H1 (cell line): ENCODE measurements at regions not wholly inside any gene's neighbourhood (a gene's known extent, or its start where the extent isn't known, plus 50 kb on each side); places are given as distances from the start of the nearest gene placed in this dataset.
A peak's percentile ranks its signal among the peaks of the same experiment; 100 is the strongest.

Experiments
- CTCF ChIA-PET: fragments of 300-600 bp; sonication (Branson Sonifier 250); formaldehyde crosslinking; loops from one replicate; lab custom pipeline; 2021; ENCODE audit not compliant: partially characterized antibody; lab: Charles Lee
- POLR2A ChIA-PET: fragments of 300-600 bp; sonication (Branson Sonifier 250); formaldehyde crosslinking; loops from one replicate; lab custom pipeline; 2021; ENCODE audit warnings: inconsistent platforms; ENCODE audit not compliant: partially characterized antibody; lab: Charles Lee
- DNase-seq, 2 experiments: peaks; one replicate each; pipeline versions ENCODE4 v3.0.0 to v3.0.0-alpha.2; 2010 to 2022; ENCODE audit warnings: low spot score in 2 of 2, low read depth in 1 of 2, mixed read lengths in 1 of 2
- FAIRE-seq: peaks from 2 replicates; lab custom pipeline; 2011; peaks lifted over from hg19 to GRCh38; lab: Jason Lieb, UNC
- H2AFZ ChIP-seq: 2 replicates; pipeline ENCODE4 v1.8.1; 2012; ENCODE audit warnings: low read length, inconsistent platforms
- H2AK5ac ChIP-seq: 2 replicates; pipeline ENCODE4 v1.6.1; 2013; ENCODE audit warnings: low read depth, low read length
- H2BK120ac ChIP-seq: replicated peaks from 2 replicates; pipeline ENCODE3; 2013; ENCODE audit warnings: low read depth, low read length, inconsistent platforms
- H2BK12ac ChIP-seq: 2 replicates; pipeline ENCODE4 v1.6.1; 2013; ENCODE audit warnings: low read depth, low read length
- H2BK15ac ChIP-seq: 2 replicates; pipeline ENCODE4 v1.6.1; 2013; ENCODE audit warnings: low read length
- H2BK20ac ChIP-seq: 2 replicates; pipeline ENCODE4 v1.6.1; 2013; ENCODE audit warnings: low read length
- H2BK5ac ChIP-seq: 2 replicates; pipeline ENCODE4 v1.6.1; 2013; ENCODE audit warnings: low read depth, low read length
- H3K14ac ChIP-seq: 2 replicates; pipeline ENCODE4 v1.6.1; 2013; ENCODE audit warnings: inconsistent platforms; ENCODE audit not compliant: insufficient read length
- H3K18ac ChIP-seq: 2 replicates; pipeline ENCODE4 v1.6.1; 2013; ENCODE audit warnings: low read length; ENCODE audit errors: extremely low read depth
- H3K23ac ChIP-seq: 2 replicates; pipeline ENCODE4 v1.6.1; 2013; ENCODE audit warnings: inconsistent platforms; ENCODE audit not compliant: insufficient read length
- H3K23me2 ChIP-seq: 2 replicates; pipeline ENCODE4 v1.6.1; 2013; ENCODE audit warnings: low read depth, low read length
- H3K27ac ChIP-seq: 2 replicates; pipeline ENCODE4 v1.6.1; 2011; ENCODE audit warnings: low read depth, low read length, inconsistent platforms
- H3K27me3 ChIP-seq, 4 experiments: replicated peaks in 1 of 4; 1 replicate in 1 of 4; 2 replicates in 3 of 4; pipeline versions ENCODE4 v1.6.1 to v1.8.1; 2011 to 2013; ENCODE audit warnings: low read length in 3 of 4, mild to moderate bottlenecking in 3 of 4, inconsistent platforms in 2 of 4, mixed read lengths in 2 of 4, moderate library complexity in 1 of 4; ENCODE audit not compliant: control insufficient read depth in 3 of 4, insufficient read depth in 3 of 4; ENCODE audit errors: extremely low read depth in 1 of 4
- H3K36me3 ChIP-seq, 4 experiments: 2 replicates each; pipeline versions ENCODE4 v1.6.1 to v1.8.1; 2011 to 2013; ENCODE audit warnings: mild to moderate bottlenecking in 4 of 4, low read length in 3 of 4, moderate library complexity in 2 of 4, control low read depth in 1 of 4, inconsistent platforms in 1 of 4; ENCODE audit not compliant: insufficient read depth in 4 of 4, control insufficient read depth in 2 of 4
- H3K4ac ChIP-seq: replicated peaks from 2 replicates; pipeline ENCODE3; 2013; ENCODE audit warnings: low read length, low read depth, mixed read lengths, inconsistent platforms; ENCODE audit not compliant: insufficient read length
- H3K4me1 ChIP-seq, 4 experiments: replicated peaks in 1 of 4; 1 replicate in 1 of 4; 2 replicates in 3 of 4; pipeline versions ENCODE4 v1.6.1 to v1.8.1; 2011 to 2013; ENCODE audit warnings: low read length in 3 of 4, inconsistent platforms in 2 of 4, mixed read lengths in 1 of 4; ENCODE audit not compliant: insufficient read depth in 4 of 4, control insufficient read depth in 3 of 4
- H3K4me2 ChIP-seq, 2 experiments: 2 replicates each; pipeline versions ENCODE4 v1.6.1 to v1.8.1; 2011 to 2013; ENCODE audit warnings: low read depth in 2 of 2, low read length in 2 of 2, control low read depth in 1 of 2, inconsistent platforms in 1 of 2, mild to moderate bottlenecking in 1 of 2; ENCODE audit not compliant: insufficient read depth in 1 of 2
- H3K4me3 ChIP-seq, 4 experiments: fragments of 200-600, 300-600 bp in 1 of 4; sonication (generic), shearing (Covaris generic), sonication (Bioruptor Twin) in 1 of 4; 2 replicates each; pipeline versions ENCODE4 v1.5.1 to v1.8.1; 2011 to 2016; ENCODE audit warnings: low read length in 4 of 4, low read depth in 3 of 4, control low read depth in 2 of 4, inconsistent platforms in 2 of 4, mild to moderate bottlenecking in 2 of 4, mixed read lengths in 1 of 4, moderate library complexity in 1 of 4; ENCODE audit not compliant: insufficient read depth in 2 of 4; ENCODE audit errors: extremely low read depth in 1 of 4
- H3K56ac ChIP-seq: replicated peaks from 2 replicates; pipeline ENCODE3; 2013; ENCODE audit warnings: low read depth, mild to moderate bottlenecking, mixed read lengths, low read length, inconsistent platforms; ENCODE audit not compliant: insufficient read length
- H3K79me1 ChIP-seq: 2 replicates; pipeline ENCODE4 v1.6.1; 2013; ENCODE audit warnings: low read depth, low read length, control low read depth
- H3K79me2 ChIP-seq, 2 experiments: 2 replicates each; pipeline versions ENCODE4 v1.6.1 to v1.8.1; 2012 to 2013; ENCODE audit warnings: low read length in 2 of 2, mild to moderate bottlenecking in 2 of 2, inconsistent platforms in 1 of 2; ENCODE audit not compliant: insufficient read depth in 2 of 2, control insufficient read depth in 1 of 2
- H3K9ac ChIP-seq, 4 experiments: replicated peaks in 1 of 4; 1 replicate in 1 of 4; 2 replicates in 3 of 4; pipeline versions ENCODE4 v1.6.1 to v1.8.1; 2011 to 2013; ENCODE audit warnings: low read depth in 3 of 4, low read length in 3 of 4, control low read depth in 2 of 4, mild to moderate bottlenecking in 2 of 4, moderate library complexity in 2 of 4, inconsistent platforms in 1 of 4; ENCODE audit errors: extremely low read depth in 1 of 4
- H3K9me3 ChIP-seq, 2 experiments: 2 replicates each; pipeline versions ENCODE4 v1.6.1 to v1.8.1; 2012 to 2013; ENCODE audit warnings: mild to moderate bottlenecking in 2 of 2, moderate library complexity in 2 of 2, control low read depth in 1 of 2, inconsistent platforms in 1 of 2, low read depth in 1 of 2, low read length in 1 of 2, mixed read lengths in 1 of 2; ENCODE audit not compliant: insufficient read depth in 2 of 2
- H4K20me1 ChIP-seq, 2 experiments: replicated peaks in 1 of 2; 2 replicates each; pipeline versions ENCODE3 to v1.8.1; 2011 to 2013; ENCODE audit warnings: inconsistent platforms in 2 of 2, low read length in 2 of 2, mild to moderate bottlenecking in 1 of 2; ENCODE audit not compliant: insufficient read depth in 2 of 2, control insufficient read depth in 1 of 2
- H4K5ac ChIP-seq: 2 replicates; pipeline ENCODE4 v1.6.1; 2013; ENCODE audit warnings: low read length, low read depth, mixed read lengths, inconsistent platforms; ENCODE audit not compliant: insufficient read length
- H4K8ac ChIP-seq: 2 replicates; pipeline ENCODE4 v1.8.0; 2013; ENCODE audit warnings: mild to moderate bottlenecking, moderate library complexity, low read length, inconsistent platforms; ENCODE audit not compliant: insufficient read depth; ENCODE audit errors: extremely low read depth
- H4K91ac ChIP-seq: replicated peaks from 2 replicates; pipeline ENCODE3; 2013; ENCODE audit warnings: low read length, mixed read lengths, inconsistent platforms; ENCODE audit not compliant: insufficient read length
- BRCA1 ChIP-seq: IDR thresholded peaks from 2 replicates; pipeline ENCODE4 v1.6.1; 2012; ENCODE audit warnings: low read depth, low read length, improper control_type of control experiment
- RAD21 ChIP-seq, 2 experiments: IDR thresholded peaks in 1 of 2; conservative IDR thresholded peaks in 1 of 2; 2 replicates each; pipeline ENCODE4 v1.6.1; 2011; ENCODE audit warnings: low read depth in 2 of 2, low read length in 2 of 2, improper control_type of control experiment in 1 of 2, inconsistent platforms in 1 of 2, mild to moderate bottlenecking in 1 of 2, moderate library complexity in 1 of 2
- RXRA ChIP-seq: IDR thresholded peaks from 2 replicates; pipeline ENCODE4 v1.6.1; 2011; ENCODE audit warnings: low read depth, mild to moderate bottlenecking, low read length, moderate library complexity; ENCODE audit not compliant: insufficient read depth

DNA sequence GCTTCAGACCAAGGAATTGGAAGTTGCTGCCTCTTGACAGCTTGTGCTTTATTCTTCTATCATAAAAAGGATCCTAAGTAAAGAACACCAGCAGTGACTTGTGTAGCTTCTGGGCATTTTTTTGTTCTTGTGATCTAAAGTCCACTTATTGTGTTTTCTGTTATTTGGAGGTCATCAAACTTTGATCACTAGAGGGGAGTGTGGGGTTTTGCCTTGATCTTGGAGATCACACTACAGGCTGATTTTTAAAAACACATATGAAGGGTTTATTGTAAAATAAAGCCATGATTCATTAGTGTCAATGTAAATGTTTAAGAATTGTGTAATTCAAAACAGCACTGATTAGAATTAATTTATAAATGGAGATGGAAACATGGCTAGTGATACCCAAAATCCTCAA, 328.7 kb upstream of the EDNRB start:
- H3K9me3 ChIP-seq: no peaks in the 10 kb centered on the region
- no peak overlapping the region for H2AFZ ChIP-seq
- no peaks in the 10 kb centered on the region for H3K27me3 ChIP-seq
- H3K23ac ChIP-seq: no peak overlapping the region
- H3K36me3 ChIP-seq: no peaks in the 10 kb centered on the region
- ChIA-PET CTCF (interaction anchor here (1.0 kb wide), 1 partner anchor 9 kb away, joined by 6 read pairs; no protein-coding TSS in a partner anchor), POLR2A (no interaction called here)
- no peaks in the 10 kb centered on the region for H4K20me1 ChIP-seq
- H3K27ac ChIP-seq: no peak overlapping the region
- no peak overlapping the region for H3K4ac ChIP-seq
- no peak overlapping the region for H4K91ac ChIP-seq
- no peak overlapping the region for H4K8ac ChIP-seq
- H3K14ac ChIP-seq: no peak overlapping the region
- no peaks in the 10 kb centered on the region for H3K79me1 ChIP-seq
- no peak for DNase-seq
- H2BK120ac ChIP-seq: no peak overlapping the region
- no peak overlapping the region for H2BK20ac ChIP-seq
- TF ChIP-seq RAD21 (IDR thresholded peaks at IDR 0.05 in 1 of 2, conservative IDR thresholded peaks at IDR 0.05 in 1 of 2; ENCODE audit: low read depth in 2 of 2, low read length in 2 of 2): peak; percentile 36 to 40
- TF ChIP-seq BRCA1: no peak
- no peak for TF ChIP-seq RXRA
- no peak overlapping the region for H3K4me3 ChIP-seq
- H3K23me2 ChIP-seq: no peaks in the 10 kb centered on the region
- H2BK5ac ChIP-seq: no peak overlapping the region
- H2BK15ac ChIP-seq: no peak overlapping the region
- no peak overlapping the region for H2AK5ac ChIP-seq
- H3K79me2 ChIP-seq: no peaks in the 10 kb centered on the region
- FAIRE-seq: no peak
- no peak overlapping the region for H3K18ac ChIP-seq
- H3K4me2 ChIP-seq: no peak overlapping the region
- no peak overlapping the region for H3K9ac ChIP-seq
- no peak overlapping the region for H3K56ac ChIP-seq
- H4K5ac ChIP-seq: no peak overlapping the region
- no peaks in the 10 kb centered on the region for H3K4me1 ChIP-seq
- H2BK12ac ChIP-seq: no peak overlapping the region
